ENCODE measurements at regions not wholly inside any gene's neighbourhood (a gene's known extent, or its start where the extent isn't known, plus 50 kb on each side); places are given as distances from the start of the nearest gene placed in this dataset.
A peak's percentile ranks its signal among the peaks of the same experiment; 100 is the strongest.
"Not testable (repeated sequence)": the region's sequence is repeated elsewhere in the genome, so short reads cannot be mapped to it uniquely, and the experiment has no call there.

GRCh38 chr15:57767481-57767880 is 61.0 kb downstream of the POLR2M start:
- ATAC-seq = no peak

GRCh38 chr15:57769266-57769665 is 62.8 kb downstream of the POLR2M start:
- DNase-seq (ENCODE audit: low spot score) (no peak), ATAC-seq (peak; percentile 29)

More at GRCh38 chr15:57767481-57767880, 61.0 kb downstream of the POLR2M start:
- no peak for DNase-seq (ENCODE audit: low spot score)

GRCh38 chr15:57770495-57770894 is 64.0 kb downstream of the POLR2M start:
- no peak for DNase-seq (ENCODE audit: low spot score)
- no peak for ATAC-seq

GRCh38 chr15:57772223-57772957 is 65.9 kb downstream of the POLR2M start:
- no peak for DNase-seq (ENCODE audit: low spot score)
- no peak for ATAC-seq

- DNase-seq (ENCODE audit: low spot score) = no peak
- no peak for ATAC-seq
Observed at GRCh38 chr15:57773051-57773450, 66.5 kb downstream of the POLR2M start.

- no peak for DNase-seq (ENCODE audit: low spot score)
- ATAC-seq = no peak
Observed at GRCh38 chr15:57777003-57777402, 70.5 kb downstream of the POLR2M start.

GRCh38 chr15:57780471-57780870 is 74.0 kb downstream of the POLR2M start:
- ATAC-seq (no peak), DNase-seq (ENCODE audit: low spot score) (no peak)

- no peak for DNase-seq (ENCODE audit: low spot score)
- no peak for ATAC-seq
Observed at GRCh38 chr15:57782731-57783130, 76.2 kb downstream of the POLR2M start.

GRCh38 chr15:57784081-57784511 is 77.6 kb downstream of the POLR2M start:
- no peak for DNase-seq (ENCODE audit: low spot score)
- ATAC-seq = no peak

GRCh38 chr15:57785039-57785438 is 78.5 kb downstream of the POLR2M start:
- ATAC-seq (no peak), DNase-seq (ENCODE audit: low spot score) (no peak)

GRCh38 chr15:57785959-57786358 is 79.4 kb downstream of the POLR2M start:
- ATAC-seq = no peak
- no peak for DNase-seq (ENCODE audit: low spot score)

- DNase-seq (ENCODE audit: low spot score) (no peak), ATAC-seq (no peak)
Observed at GRCh38 chr15:57789225-57789624, 82.7 kb downstream of the POLR2M start.

GRCh38 chr15:57792724-57793449 is 86.4 kb downstream of the POLR2M start:
- ATAC-seq = peak; percentile 23
- no peak for DNase-seq (ENCODE audit: low spot score)

GRCh38 chr15:57795261-57795660 is 88.7 kb downstream of the POLR2M start:
- no peak for ATAC-seq
- DNase-seq (ENCODE audit: low spot score) = no peak

GRCh38 chr15:57796146-57796545 is 89.6 kb downstream of the POLR2M start:
- DNase-seq (ENCODE audit: low spot score) = no peak
- ATAC-seq = no peak

- no peak for DNase-seq (ENCODE audit: low spot score)
- ATAC-seq = no peak
Observed at GRCh38 chr15:57797110-57797509, 90.6 kb downstream of the POLR2M start.

GRCh38 chr15:57797568-57798267 is 91.2 kb downstream of the POLR2M start:
- ATAC-seq = no peak

GRCh38 chr15:57806003-57806402 is 99.5 kb downstream of the POLR2M start:
- ATAC-seq = no peak

More at GRCh38 chr15:57797568-57798267, 91.2 kb downstream of the POLR2M start:
- DNase-seq (ENCODE audit: low spot score) = no peak

GRCh38 chr15:57809285-57809684 is 102.8 kb downstream of the POLR2M start:
- not testable (repeated sequence) for DNase-seq (ENCODE audit: low spot score); ATAC-seq

More at GRCh38 chr15:57806003-57806402, 99.5 kb downstream of the POLR2M start:
- no peak for DNase-seq (ENCODE audit: low spot score)

- no peak for ATAC-seq
- no peak for DNase-seq (ENCODE audit: low spot score)
Observed at GRCh38 chr15:57816599-57816998, 110.1 kb downstream of the POLR2M start.

GRCh38 chr15:57819646-57820045 is 113.1 kb downstream of the POLR2M start:
- no peak for ATAC-seq

GRCh38 chr15:57820119-57820518 is 113.6 kb downstream of the POLR2M start:
- DNase-seq (ENCODE audit: low spot score) = no peak

More at GRCh38 chr15:57819646-57820045, 113.1 kb downstream of the POLR2M start:
- DNase-seq (ENCODE audit: low spot score) = no peak

More at GRCh38 chr15:57820119-57820518, 113.6 kb downstream of the POLR2M start:
- ATAC-seq = no peak

Measured in left lobe of liver (tissue), 2 donors.